ENCODE measurements at regions not wholly inside any gene's neighbourhood (a gene's known extent, or its start where the extent isn't known, plus 50 kb on each side); places are given as distances from the start of the nearest gene placed in this dataset.

DNA sequence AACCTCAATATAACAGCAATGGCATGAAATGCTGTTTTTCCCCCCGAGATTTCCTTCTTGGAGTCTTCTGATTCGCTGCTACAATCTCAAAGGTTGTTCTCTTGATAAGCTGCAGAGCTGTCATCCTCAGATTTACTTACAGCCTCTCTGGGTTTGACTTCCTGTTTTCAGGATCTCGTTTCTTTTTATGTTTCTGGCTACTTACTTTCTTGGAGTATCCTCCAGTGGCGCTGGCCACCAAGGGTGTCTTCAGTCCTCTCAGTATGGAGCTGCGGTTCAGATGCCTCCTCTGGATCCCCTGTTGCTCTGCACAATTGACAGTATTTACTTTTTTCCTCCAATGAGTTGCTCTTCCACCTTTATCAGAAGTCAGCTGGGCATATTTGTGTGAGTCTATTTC is 152.0 kb upstream of the TMEM72 start:
- POLR2A ChIA-PET: no interaction called here
- Mint-ChIP-seq H3K9me3 (peaks cover 6% of the 10 kb centered on the region), H3K4me3 (no peak overlapping the region), H3K27me3 (ENCODE audit: low read depth) (no peaks in the 10 kb centered on the region), H3K36me3 (no peaks in the 10 kb centered on the region), H3K4me1 (peaks cover 9% of the 10 kb centered on the region; the same call in 1 of the 2 replicates), H3K27ac (no peak overlapping the region)
- DNase-seq (ENCODE audit: low spot score): no peak
- no peak for ATAC-seq
- TF ChIP-seq STAT6 (CRISPR knock-in tag; conservative IDR thresholded peaks at IDR 0.05; ENCODE audit: low read depth) (no peak), ZNF512 (CRISPR knock-in tag; IDR thresholded peaks at IDR 0.05; ENCODE audit: borderline replicate concordance) (no peak)
- TF ChIP-seq, protein P1, sequence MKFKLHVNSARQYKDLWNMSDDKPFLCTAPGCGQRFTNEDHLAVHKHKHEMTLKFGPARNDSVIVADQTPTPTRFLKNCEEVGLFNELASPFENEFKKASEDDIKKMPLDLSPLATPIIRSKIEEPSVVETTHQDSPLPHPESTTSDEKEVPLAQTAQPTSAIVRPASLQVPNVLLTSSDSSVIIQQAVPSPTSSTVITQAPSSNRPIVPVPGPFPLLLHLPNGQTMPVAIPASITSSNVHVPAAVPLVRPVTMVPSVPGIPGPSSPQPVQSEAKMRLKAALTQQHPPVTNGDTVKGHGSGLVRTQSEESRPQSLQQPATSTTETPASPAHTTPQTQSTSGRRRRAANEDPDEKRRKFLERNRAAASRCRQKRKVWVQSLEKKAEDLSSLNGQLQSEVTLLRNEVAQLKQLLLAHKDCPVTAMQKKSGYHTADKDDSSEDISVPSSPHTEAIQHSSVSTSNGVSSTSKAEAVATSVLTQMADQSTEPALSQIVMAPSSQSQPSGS (CRISPR knock-in tag; IDR thresholded peaks at IDR 0.05; ENCODE audit: borderline replicate concordance, low read depth): no peak
- CTCF ChIA-PET: no interaction called here

GRCh38 chr10:44760513-44760912 is 150.6 kb upstream of the TMEM72 start:
- TF ChIP-seq, protein P2, sequence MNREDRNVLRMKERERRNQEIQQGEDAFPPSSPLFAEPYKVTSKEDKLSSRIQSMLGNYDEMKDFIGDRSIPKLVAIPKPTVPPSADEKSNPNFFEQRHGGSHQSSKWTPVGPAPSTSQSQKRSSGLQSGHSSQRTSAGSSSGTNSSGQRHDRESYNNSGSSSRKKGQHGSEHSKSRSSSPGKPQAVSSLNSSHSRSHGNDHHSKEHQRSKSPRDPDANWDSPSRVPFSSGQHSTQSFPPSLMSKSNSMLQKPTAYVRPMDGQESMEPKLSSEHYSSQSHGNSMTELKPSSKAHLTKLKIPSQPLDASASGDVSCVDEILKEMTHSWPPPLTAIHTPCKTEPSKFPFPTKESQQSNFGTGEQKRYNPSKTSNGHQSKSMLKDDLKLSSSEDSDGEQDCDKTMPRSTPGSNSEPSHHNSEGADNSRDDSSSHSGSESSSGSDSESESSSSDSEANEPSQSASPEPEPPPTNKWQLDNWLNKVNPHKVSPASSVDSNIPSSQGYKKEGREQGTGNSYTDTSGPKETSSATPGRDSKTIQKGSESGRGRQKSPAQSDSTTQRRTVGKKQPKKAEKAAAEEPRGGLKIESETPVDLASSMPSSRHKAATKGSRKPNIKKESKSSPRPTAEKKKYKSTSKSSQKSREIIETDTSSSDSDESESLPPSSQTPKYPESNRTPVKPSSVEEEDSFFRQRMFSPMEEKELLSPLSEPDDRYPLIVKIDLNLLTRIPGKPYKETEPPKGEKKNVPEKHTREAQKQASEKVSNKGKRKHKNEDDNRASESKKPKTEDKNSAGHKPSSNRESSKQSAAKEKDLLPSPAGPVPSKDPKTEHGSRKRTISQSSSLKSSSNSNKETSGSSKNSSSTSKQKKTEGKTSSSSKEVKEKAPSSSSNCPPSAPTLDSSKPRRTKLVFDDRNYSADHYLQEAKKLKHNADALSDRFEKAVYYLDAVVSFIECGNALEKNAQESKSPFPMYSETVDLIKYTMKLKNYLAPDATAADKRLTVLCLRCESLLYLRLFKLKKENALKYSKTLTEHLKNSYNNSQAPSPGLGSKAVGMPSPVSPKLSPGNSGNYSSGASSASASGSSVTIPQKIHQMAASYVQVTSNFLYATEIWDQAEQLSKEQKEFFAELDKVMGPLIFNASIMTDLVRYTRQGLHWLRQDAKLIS (CRISPR knock-in tag; IDR thresholded peaks at IDR 0.05; ENCODE audit: borderline replicate concordance): no peak
- H3K36me3 Mint-ChIP-seq: no peaks in the 10 kb centered on the region
- no peaks in the 10 kb centered on the region for H3K9me3 Mint-ChIP-seq
- ATAC-seq (no peak), DNase-seq (ENCODE audit: low spot score) (no peak)
- H3K27ac Mint-ChIP-seq: no peak overlapping the region
- peaks cover 9% of the 10 kb centered on the region; the same call in 1 of the 2 replicates for H3K4me1 Mint-ChIP-seq
- H3K27me3 Mint-ChIP-seq (ENCODE audit: low read depth): no peaks in the 10 kb centered on the region
- H3K4me3 Mint-ChIP-seq: no peak overlapping the region
- ChIA-PET POLR2A (no interaction called here), CTCF (no interaction called here)

DNA sequence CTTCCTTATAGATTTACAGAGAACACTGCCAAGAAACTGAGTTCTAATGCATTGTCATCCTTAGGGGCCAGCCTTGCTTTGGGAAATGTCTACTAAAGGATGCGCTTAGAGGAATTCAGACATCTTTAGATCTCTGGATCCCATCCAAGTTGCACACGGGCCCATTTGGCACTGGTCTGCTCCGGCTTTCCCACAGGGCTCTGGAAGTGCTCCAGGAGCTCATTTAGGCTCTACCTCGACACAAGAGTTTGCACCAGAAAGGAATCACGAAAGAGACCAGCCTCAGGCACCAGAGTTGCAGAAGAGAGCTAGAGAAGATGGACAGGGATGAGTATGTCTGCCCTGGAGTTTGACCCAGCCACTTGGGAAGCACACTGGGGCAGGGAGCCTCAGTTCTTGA is 150.1 kb upstream of the TMEM72 start:
- Mint-ChIP-seq H3K27ac (no peak overlapping the region), H3K9me3 (no peaks in the 10 kb centered on the region), H3K4me3 (no peak overlapping the region), H3K4me1 (peaks cover 9% of the 10 kb centered on the region; the same call in 1 of the 2 replicates), H3K36me3 (no peaks in the 10 kb centered on the region), H3K27me3 (ENCODE audit: low read depth) (no peaks in the 10 kb centered on the region)
- POLR2A ChIA-PET: no interaction called here
- ATAC-seq (no peak), DNase-seq (ENCODE audit: low spot score) (no peak)
- CTCF ChIA-PET: no interaction called here
- TF ChIP-seq ZNF121 (CRISPR knock-in tag; IDR thresholded peaks at IDR 0.05) (no peak), CREB1 (CRISPR knock-in tag; IDR thresholded peaks at IDR 0.05) (no peak), RELA (CRISPR knock-in tag; IDR thresholded peaks at IDR 0.05; ENCODE audit: borderline replicate concordance) (no peak), CBFB (CRISPR knock-in tag; IDR thresholded peaks at IDR 0.05; ENCODE audit: low read depth) (no peak)
- TF ChIP-seq, protein P3, sequence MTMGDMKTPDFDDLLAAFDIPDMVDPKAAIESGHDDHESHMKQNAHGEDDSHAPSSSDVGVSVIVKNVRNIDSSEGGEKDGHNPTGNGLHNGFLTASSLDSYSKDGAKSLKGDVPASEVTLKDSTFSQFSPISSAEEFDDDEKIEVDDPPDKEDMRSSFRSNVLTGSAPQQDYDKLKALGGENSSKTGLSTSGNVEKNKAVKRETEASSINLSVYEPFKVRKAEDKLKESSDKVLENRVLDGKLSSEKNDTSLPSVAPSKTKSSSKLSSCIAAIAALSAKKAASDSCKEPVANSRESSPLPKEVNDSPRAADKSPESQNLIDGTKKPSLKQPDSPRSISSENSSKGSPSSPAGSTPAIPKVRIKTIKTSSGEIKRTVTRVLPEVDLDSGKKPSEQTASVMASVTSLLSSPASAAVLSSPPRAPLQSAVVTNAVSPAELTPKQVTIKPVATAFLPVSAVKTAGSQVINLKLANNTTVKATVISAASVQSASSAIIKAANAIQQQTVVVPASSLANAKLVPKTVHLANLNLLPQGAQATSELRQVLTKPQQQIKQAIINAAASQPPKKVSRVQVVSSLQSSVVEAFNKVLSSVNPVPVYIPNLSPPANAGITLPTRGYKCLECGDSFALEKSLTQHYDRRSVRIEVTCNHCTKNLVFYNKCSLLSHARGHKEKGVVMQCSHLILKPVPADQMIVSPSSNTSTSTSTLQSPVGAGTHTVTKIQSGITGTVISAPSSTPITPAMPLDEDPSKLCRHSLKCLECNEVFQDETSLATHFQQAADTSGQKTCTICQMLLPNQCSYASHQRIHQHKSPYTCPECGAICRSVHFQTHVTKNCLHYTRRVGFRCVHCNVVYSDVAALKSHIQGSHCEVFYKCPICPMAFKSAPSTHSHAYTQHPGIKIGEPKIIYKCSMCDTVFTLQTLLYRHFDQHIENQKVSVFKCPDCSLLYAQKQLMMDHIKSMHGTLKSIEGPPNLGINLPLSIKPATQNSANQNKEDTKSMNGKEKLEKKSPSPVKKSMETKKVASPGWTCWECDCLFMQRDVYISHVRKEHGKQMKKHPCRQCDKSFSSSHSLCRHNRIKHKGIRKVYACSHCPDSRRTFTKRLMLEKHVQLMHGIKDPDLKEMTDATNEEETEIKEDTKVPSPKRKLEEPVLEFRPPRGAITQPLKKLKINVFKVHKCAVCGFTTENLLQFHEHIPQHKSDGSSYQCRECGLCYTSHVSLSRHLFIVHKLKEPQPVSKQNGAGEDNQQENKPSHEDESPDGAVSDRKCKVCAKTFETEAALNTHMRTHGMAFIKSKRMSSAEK (CRISPR knock-in tag; IDR thresholded peaks at IDR 0.05; ENCODE audit: borderline replicate concordance): no peak
- TF ChIP-seq, protein P4, sequence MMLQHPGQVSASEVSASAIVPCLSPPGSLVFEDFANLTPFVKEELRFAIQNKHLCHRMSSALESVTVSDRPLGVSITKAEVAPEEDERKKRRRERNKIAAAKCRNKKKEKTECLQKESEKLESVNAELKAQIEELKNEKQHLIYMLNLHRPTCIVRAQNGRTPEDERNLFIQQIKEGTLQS (CRISPR knock-in tag; conservative IDR thresholded peaks at IDR 0.05): no peak
